B cell (primary cell): ENCODE measurements at regions not wholly inside any gene's neighbourhood (a gene's known extent, or its start where the extent isn't known, plus 50 kb on each side); places are given as distances from the start of the nearest gene placed in this dataset.

Source experiments
- ATAC-seq: fragments of 200-7000 bp; cut with Tn5 transposase; one replicate; pipeline ENCODE4 v1.10.0; 2021; ENCODE audit warnings: low read depth, mild to moderate bottlenecking, moderate number of reproducible peaks, moderate library complexity
- CTCF ChIA-PET: fragments of 350-600 bp; sonication (Branson Sonifier 250); formaldehyde crosslinking; loops from one replicate; lab custom pipeline; 2021; ENCODE audit warnings: antibody characterized with exemption, inconsistent platforms; lab: Charles Lee
- POLR2A ChIA-PET: fragments of 350-600 bp; sonication (Branson Sonifier 250); formaldehyde crosslinking; loops from one replicate; lab custom pipeline; 2021; ENCODE audit warnings: antibody characterized with exemption; lab: Charles Lee
- DNase-seq: peaks from one replicate; pipeline ENCODE4 v3.0.0; 2013
- H2AFZ ChIP-seq: 2 replicates; pipeline ENCODE4 v1.6.1; 2012; ENCODE audit warnings: mild to moderate bottlenecking, low read depth, low read length; ENCODE audit not compliant: insufficient read depth, poor library complexity, severe bottlenecking
- H3K27ac ChIP-seq, 2 donors: 1 replicate in 1 of 2; 2 replicates in 1 of 2; pipeline ENCODE4 v1.5.1; 2012 to 2013; ENCODE audit warnings: low read length in 2 of 2, mild to moderate bottlenecking in 2 of 2, moderate library complexity in 1 of 2
- H3K27me3 ChIP-seq, 4 experiments: fragments of 200-600 bp in 1 of 4; sonication (generic) in 1 of 4; replicated peaks in 1 of 4; 1 replicate in 2 of 4; 2 replicates in 2 of 4; pipeline versions ENCODE4 v1.6.1 to v1.7.0; 2013 to 2016; ENCODE audit warnings: low read length in 3 of 4, mild to moderate bottlenecking in 2 of 4, mixed read lengths in 1 of 4, moderate library complexity in 1 of 4; ENCODE audit not compliant: insufficient read depth in 4 of 4, control insufficient read depth in 3 of 4; ENCODE audit errors: control extremely low read depth in 1 of 4
- H3K36me3 ChIP-seq, 2 experiments: replicated peaks in 1 of 2; 1 replicate in 1 of 2; 2 replicates in 1 of 2; pipeline versions ENCODE4 v1.6.1 to v1.7.1; 2013; ENCODE audit warnings: low read length in 1 of 2; ENCODE audit not compliant: insufficient read depth in 2 of 2, control insufficient read depth in 1 of 2; ENCODE audit errors: control extremely low read depth in 1 of 2, extremely low read depth in 1 of 2
- H3K4me1 ChIP-seq, 2 donors: fragments of 200-600 bp in 1 of 2; sonication (generic) in 1 of 2; 1 replicate in 1 of 2; 2 replicates in 1 of 2; pipeline versions ENCODE4 v1.5.1 to v1.6.1; 2013 to 2017; ENCODE audit warnings: low read length in 2 of 2; ENCODE audit not compliant: control insufficient read depth in 2 of 2, insufficient read depth in 2 of 2
- H3K4me2 ChIP-seq: replicated peaks from 2 replicates; pipeline ENCODE3; 2012; ENCODE audit warnings: mild to moderate bottlenecking, low read depth, low read length; ENCODE audit not compliant: poor library complexity, severe bottlenecking
- H3K4me3 ChIP-seq, 5 experiments: fragments of 200-600 bp in 1 of 5; sonication (generic) in 1 of 5; 1 replicate in 3 of 5; 2 replicates in 2 of 5; pipeline versions ENCODE4 v1.5.1 to v1.7.0; 2011 to 2016; ENCODE audit warnings: low read length in 4 of 5, mild to moderate bottlenecking in 4 of 5, low read depth in 2 of 5, control low read depth in 1 of 5, moderate library complexity in 1 of 5; ENCODE audit not compliant: insufficient read depth in 1 of 5; ENCODE audit errors: control extremely low read depth in 1 of 5, extremely low read depth in 1 of 5
- H3K79me2 ChIP-seq: fragments of 200-600 bp; sonication (generic); one replicate; pipeline ENCODE4 v1.6.0; 2016; ENCODE audit warnings: low read length; ENCODE audit not compliant: control insufficient read depth, insufficient read depth
- H3K9ac ChIP-seq: fragments of 200-600 bp; sonication (generic); 2 replicates; pipeline ENCODE4 v1.6.1; 2017; ENCODE audit warnings: mild to moderate bottlenecking, low read length, moderate library complexity
- H3K9me3 ChIP-seq, 3 donors: one replicate each; pipeline versions ENCODE4 v1.6.1 to v1.7.1; 2013; ENCODE audit warnings: low read length in 2 of 3; ENCODE audit not compliant: control insufficient read depth in 2 of 3, insufficient read depth in 1 of 3; ENCODE audit errors: control extremely low read depth in 1 of 3
- H4K20me1 ChIP-seq: 2 replicates; pipeline ENCODE4 v1.6.0; 2012; ENCODE audit warnings: mild to moderate bottlenecking, low read length; ENCODE audit not compliant: insufficient read depth, control insufficient read depth, poor library complexity, severe bottlenecking
- H3K27ac Mint-ChIP-seq: one replicate; pipeline ENCODE4 v1.8.0; 2021; ENCODE audit warnings: mixed read lengths
- H3K27me3 Mint-ChIP-seq: one replicate; pipeline ENCODE4 v1.8.0; 2021; ENCODE audit warnings: mixed read lengths
- H3K4me1 Mint-ChIP-seq: one replicate; pipeline ENCODE4 v1.8.0; 2021; ENCODE audit warnings: mixed read lengths
- H3K4me3 Mint-ChIP-seq: one replicate; pipeline ENCODE4 v1.8.0; 2021; ENCODE audit warnings: mixed read lengths
- H3K9me3 Mint-ChIP-seq: one replicate; pipeline ENCODE4 v1.8.0; 2022; ENCODE audit warnings: mixed read lengths; ENCODE audit not compliant: insufficient read depth
- EZH2 ChIP-seq: IDR thresholded peaks from 2 replicates; pipeline ENCODE4 v1.6.1; 2012; ENCODE audit warnings: borderline replicate concordance, low read depth, mild to moderate bottlenecking, moderate library complexity, low read length; ENCODE audit not compliant: insufficient read depth, poor library complexity, severe bottlenecking
- WGBS: methylation state at CpG from one replicate; pipeline ENCODE4 v1.1.5; 2013; ENCODE audit warnings: missing lambda C conversion rate; ENCODE audit not compliant: insufficient coverage; 5-methylcytosine and 5-hydroxymethylcytosine counted together
- intact Hi-C: fragments of 100-400 bp; cut with micrococcal nuclease; formaldehyde crosslinking; loops from one replicate; pipeline ENCODE4 v1.10.0; 2022
- TF ChIP-seq, protein P1 (sequence below): fragments of 200-600 bp; IDR thresholded peaks from one replicate; pipeline ENCODE4 v1.8.0; 2022; ENCODE audit warnings: antibody characterized with exemption, mild to moderate bottlenecking

DNA sequence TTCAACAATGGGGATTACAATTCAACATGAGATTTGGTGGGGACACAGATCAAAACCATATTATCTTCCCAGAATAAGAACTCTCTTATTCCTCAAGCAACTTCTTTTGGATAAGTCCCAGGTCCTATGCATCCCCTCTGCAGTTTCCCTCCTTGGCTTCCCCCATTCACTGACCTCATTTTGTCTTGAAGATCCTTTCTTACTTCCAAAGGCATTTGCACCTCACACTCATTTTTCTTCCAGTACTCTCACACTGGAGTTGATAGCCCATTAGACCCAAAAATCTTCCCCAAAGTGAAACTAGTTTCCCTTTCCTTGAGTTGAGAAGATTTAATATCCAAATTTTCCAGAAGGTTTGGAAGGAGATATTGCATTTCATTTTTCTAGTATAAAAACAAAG is 178.0 kb upstream of the DAPK1 start:
- Histone ChIP-seq H3K27ac (no peak overlapping the region), H3K9me3 (no peaks in the 10 kb centered on the region), H3K4me2 (no peak overlapping the region), H4K20me1 (no peaks in the 10 kb centered on the region), H3K27me3 (no peaks in the 10 kb centered on the region), H3K4me3 (no peak overlapping the region), H3K4me1 (no peaks in the 10 kb centered on the region), H2AFZ (no peak overlapping the region), H3K79me2 (no peaks in the 10 kb centered on the region), H3K9ac (no peak overlapping the region), H3K36me3 (no peaks in the 10 kb centered on the region)
- Mint-ChIP-seq H3K27ac (no peak overlapping the region), H3K4me3 (no peak overlapping the region), H3K27me3 (no peaks in the 10 kb centered on the region), H3K9me3 (no peaks in the 10 kb centered on the region), H3K4me1 (no peaks in the 10 kb centered on the region)
- no peak for ATAC-seq
- TF ChIP-seq, protein P1, sequence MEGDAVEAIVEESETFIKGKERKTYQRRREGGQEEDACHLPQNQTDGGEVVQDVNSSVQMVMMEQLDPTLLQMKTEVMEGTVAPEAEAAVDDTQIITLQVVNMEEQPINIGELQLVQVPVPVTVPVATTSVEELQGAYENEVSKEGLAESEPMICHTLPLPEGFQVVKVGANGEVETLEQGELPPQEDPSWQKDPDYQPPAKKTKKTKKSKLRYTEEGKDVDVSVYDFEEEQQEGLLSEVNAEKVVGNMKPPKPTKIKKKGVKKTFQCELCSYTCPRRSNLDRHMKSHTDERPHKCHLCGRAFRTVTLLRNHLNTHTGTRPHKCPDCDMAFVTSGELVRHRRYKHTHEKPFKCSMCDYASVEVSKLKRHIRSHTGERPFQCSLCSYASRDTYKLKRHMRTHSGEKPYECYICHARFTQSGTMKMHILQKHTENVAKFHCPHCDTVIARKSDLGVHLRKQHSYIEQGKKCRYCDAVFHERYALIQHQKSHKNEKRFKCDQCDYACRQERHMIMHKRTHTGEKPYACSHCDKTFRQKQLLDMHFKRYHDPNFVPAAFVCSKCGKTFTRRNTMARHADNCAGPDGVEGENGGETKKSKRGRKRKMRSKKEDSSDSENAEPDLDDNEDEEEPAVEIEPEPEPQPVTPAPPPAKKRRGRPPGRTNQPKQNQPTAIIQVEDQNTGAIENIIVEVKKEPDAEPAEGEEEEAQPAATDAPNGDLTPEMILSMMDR: no peak
- no peak for TF ChIP-seq EZH2
- intact Hi-C loops: loop anchor here (5.0 kb wide), 1 partner anchor 832 kb away; no protein-coding TSS in a partner anchor
- POLR2A ChIA-PET: no interaction called here
- no peak for DNase-seq
- CTCF ChIA-PET: no interaction called here

DNA sequence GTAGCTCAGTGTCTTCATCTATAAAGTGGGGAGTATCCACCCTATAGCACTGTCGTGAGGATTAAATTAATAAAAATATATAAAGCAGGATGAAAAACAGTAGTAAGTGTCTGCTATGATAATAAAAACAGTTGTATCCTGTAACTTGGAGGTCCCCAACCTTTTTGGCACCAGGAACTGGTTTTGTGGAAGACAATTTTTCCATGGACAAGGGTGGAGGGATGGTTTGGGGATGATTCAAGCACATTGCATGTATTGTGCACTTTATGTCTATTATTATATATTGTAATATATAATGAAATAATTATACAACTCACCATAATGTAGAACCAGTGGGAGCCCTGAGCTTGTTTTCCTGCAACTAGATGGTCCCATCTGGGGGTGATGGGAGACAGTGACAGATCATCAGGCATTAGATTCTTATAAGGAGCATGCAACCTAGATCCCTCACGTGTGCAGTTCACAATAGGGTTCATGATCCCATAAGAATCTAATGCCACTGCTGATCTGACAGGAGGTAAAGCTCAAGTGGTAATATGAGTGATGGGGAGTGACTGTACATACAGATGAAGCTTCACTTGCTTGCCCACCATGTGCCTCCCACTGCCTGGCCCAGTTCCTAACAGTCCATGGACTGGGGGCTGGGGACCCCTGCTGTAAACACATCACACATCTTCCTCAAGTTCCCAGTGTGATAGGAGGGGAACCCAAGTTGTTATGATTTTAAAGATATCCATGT is 177.4 kb upstream of the DAPK1 start:
- H4K20me1 ChIP-seq: no peaks in the 10 kb centered on the region
- CTCF ChIA-PET: interaction anchor here (1.1 kb wide), 1 partner anchor 1118 kb away, joined by 3 read pairs; no protein-coding TSS in a partner anchor
- no peaks in the 10 kb centered on the region for H3K27me3 Mint-ChIP-seq
- no CpG with 5 or more reads among the region's 2 CpGs for WGBS
- no peaks in the 10 kb centered on the region for H3K9me3 ChIP-seq
- H3K27ac Mint-ChIP-seq: no peak overlapping the region
- intact Hi-C loops: loop anchor here (5.0 kb wide), 1 partner anchor 833 kb away; no protein-coding TSS in a partner anchor
- H3K4me1 ChIP-seq: no peaks in the 10 kb centered on the region
- no peaks in the 10 kb centered on the region for H3K79me2 ChIP-seq
- no peak overlapping the region for H3K4me3 Mint-ChIP-seq
- no peak overlapping the region for H3K9ac ChIP-seq
- H3K9me3 Mint-ChIP-seq: no peaks in the 10 kb centered on the region
- no peak overlapping the region for H2AFZ ChIP-seq
- ATAC-seq (no peak), DNase-seq (no peak)
- H3K27me3 ChIP-seq: no peaks in the 10 kb centered on the region
- no peaks in the 10 kb centered on the region for H3K4me1 Mint-ChIP-seq
- no peak for TF ChIP-seq EZH2
- TF ChIP-seq, protein P1: no peak
- H3K4me2 ChIP-seq: no peak overlapping the region
- H3K36me3 ChIP-seq: no peaks in the 10 kb centered on the region
- POLR2A ChIA-PET: no interaction called here
- H3K4me3 ChIP-seq: no peak overlapping the region
- no peak overlapping the region for H3K27ac ChIP-seq
